Neural crest cell (in vitro differentiated cells): ENCODE measurements at regions not wholly inside any gene's neighbourhood (a gene's known extent, or its start where the extent isn't known, plus 50 kb on each side); places are given as distances from the start of the nearest gene placed in this dataset.

Experiments used
- DNase-seq: peaks from one replicate; pipeline ENCODE4 v3.0.0; 2021; ENCODE audit warnings: low read depth, mixed read lengths, low spot score
- H3K27ac Mint-ChIP-seq: one replicate; pipeline ENCODE4 v1.8.0; 2021; ENCODE audit warnings: mild to moderate bottlenecking, mixed read lengths; ENCODE audit not compliant: unreplicated experiment
- H3K27me3 Mint-ChIP-seq: 2 replicates; pipeline ENCODE4 v1.8.0; 2021; ENCODE audit warnings: low read depth, mild to moderate bottlenecking, mixed read lengths
- H3K36me3 Mint-ChIP-seq: 2 replicates; pipeline ENCODE4 v1.8.0; 2021; ENCODE audit warnings: low read depth, mild to moderate bottlenecking, mixed read lengths
- H3K4me1 Mint-ChIP-seq: 2 replicates; pipeline ENCODE4 v1.8.0; 2021; ENCODE audit warnings: mixed read lengths
- H3K4me3 Mint-ChIP-seq: one replicate; pipeline ENCODE4 v1.8.0; 2021; ENCODE audit warnings: mild to moderate bottlenecking, mixed read lengths
- H3K9me3 Mint-ChIP-seq: 2 replicates; pipeline ENCODE4 v1.8.0; 2021; ENCODE audit warnings: mixed read lengths
- CTCF ChIP-seq: fragments of 200-600 bp; sonication (generic); conservative IDR thresholded peaks from 2 replicates; pipeline ENCODE4 v1.5.0; 2021; ENCODE audit warnings: antibody characterized with exemption, mild to moderate bottlenecking

GRCh38 chr9:38195737-38196161, 126.7 kb upstream of the SHB start:
- no peak overlapping the region for H3K4me3 Mint-ChIP-seq
- no peak overlapping the region for H3K27ac Mint-ChIP-seq
- H3K27me3 Mint-ChIP-seq = no peaks in the 10 kb centered on the region
- no peaks in the 10 kb centered on the region for H3K36me3 Mint-ChIP-seq
- no peak for TF ChIP-seq CTCF
- H3K4me1 Mint-ChIP-seq = peaks cover 11% of the 10 kb centered on the region
- H3K9me3 Mint-ChIP-seq = no peaks in the 10 kb centered on the region
- DNase-seq = no peak

GRCh38 chr9:38194870-38195269, 125.8 kb upstream of the SHB start:
- no peaks in the 10 kb centered on the region for H3K27me3 Mint-ChIP-seq
- H3K4me1 Mint-ChIP-seq = peaks cover 11% of the 10 kb centered on the region
- no peak overlapping the region for H3K4me3 Mint-ChIP-seq
- H3K9me3 Mint-ChIP-seq = no peaks in the 10 kb centered on the region
- no peak for TF ChIP-seq CTCF
- no peak for DNase-seq
- no peak overlapping the region for H3K27ac Mint-ChIP-seq
- H3K36me3 Mint-ChIP-seq = no peaks in the 10 kb centered on the region

GRCh38 chr9:38192731-38193265, 123.8 kb upstream of the SHB start:
- H3K9me3 Mint-ChIP-seq = no peaks in the 10 kb centered on the region
- no peaks in the 10 kb centered on the region for H3K27me3 Mint-ChIP-seq
- no peak for TF ChIP-seq CTCF
- H3K27ac Mint-ChIP-seq = no peak overlapping the region
- no peak overlapping the region for H3K4me3 Mint-ChIP-seq
- H3K36me3 Mint-ChIP-seq = no peaks in the 10 kb centered on the region
- no peak for DNase-seq
- H3K4me1 Mint-ChIP-seq = peaks cover 11% of the 10 kb centered on the region

GRCh38 chr9:38186404-38187115, 117.5 kb upstream of the SHB start:
- Mint-ChIP-seq H3K9me3 (no peaks in the 10 kb centered on the region), H3K27me3 (no peaks in the 10 kb centered on the region), H3K4me3 (no peak overlapping the region), H3K27ac (no peak overlapping the region), H3K4me1 (peaks cover 5% of the 10 kb centered on the region), H3K36me3 (no peaks in the 10 kb centered on the region)
- DNase-seq = no peak
- TF ChIP-seq CTCF = no peak

GRCh38 chr9:38185647-38186403, 116.8 kb upstream of the SHB start:
- Mint-ChIP-seq H3K4me1 (peaks cover 5% of the 10 kb centered on the region), H3K27ac (no peak overlapping the region), H3K9me3 (no peaks in the 10 kb centered on the region), H3K4me3 (no peak overlapping the region), H3K36me3 (no peaks in the 10 kb centered on the region), H3K27me3 (no peaks in the 10 kb centered on the region)
- no peak for DNase-seq
- TF ChIP-seq CTCF = no peak
